Prostate gland (tissue), 2 donors: ENCODE measurements at regions not wholly inside any gene's neighbourhood (a gene's known extent, or its start where the extent isn't known, plus 50 kb on each side); places are given as distances from the start of the nearest gene placed in this dataset.

Experiments
- DNase-seq: peaks from one replicate; pipeline ENCODE4 v3.0.0-alpha.2; 2019; ENCODE audit warnings: low spot score
- H3K27ac ChIP-seq, 2 donors: fragments of 200-600 bp; sonication (generic); 2 replicates each; pipeline ENCODE4 v1.5.1; 2017 to 2019
- H3K27me3 ChIP-seq: fragments of 200-600 bp; sonication (generic); replicated peaks from 2 replicates; pipeline ENCODE4 v1.5.1; 2019; ENCODE audit not compliant: insufficient read depth
- H3K36me3 ChIP-seq, 2 donors: fragments of 200-600 bp; sonication (generic); 1 replicate in 1 of 2; 2 replicates in 1 of 2; pipeline versions ENCODE4 v1.5.1 to v1.8.1; 2017 to 2019
- H3K4me1 ChIP-seq: fragments of 200-600 bp; sonication (generic); replicated peaks from 2 replicates; pipeline ENCODE4 v1.5.1; 2019
- H3K4me3 ChIP-seq, 2 donors: fragments of 200-600 bp; sonication (generic); 2 replicates each; pipeline ENCODE4 v1.5.1; 2017 to 2019
- H3K9me3 ChIP-seq: fragments of 200-600 bp; sonication (generic); 2 replicates; pipeline ENCODE4 v1.5.1; 2017
- POLR2A ChIP-seq: fragments of 450-650 bp; IDR thresholded peaks from one replicate; pipeline ENCODE4 v1.6.1; 2016; ENCODE audit warnings: antibody characterized with exemption, mild to moderate bottlenecking
- POLR2AphosphoS5 ChIP-seq: sonication (generic); formaldehyde crosslinking; IDR thresholded peaks from one replicate; pipeline ENCODE4 v1.6.1; 2017; ENCODE audit warnings: antibody characterized with exemption
- WGBS: methylation state at CpG from one replicate; pipeline ENCODE4 v1.1.5; 2018; 5-methylcytosine and 5-hydroxymethylcytosine counted together
- intact Hi-C: fragments of 100-400 bp; cut with DNase I; formaldehyde crosslinking; loops from one replicate; pipeline ENCODE4 v1.14.2; 2022
- TF ChIP-seq, protein P1 (sequence below), 4 experiments: fragments of 200-600 bp in 2 of 4; fragments of 450-650 bp in 2 of 4; sonication (generic) in 2 of 4; IDR thresholded peaks; 1 replicate in 3 of 4; 2 replicates in 1 of 4; pipeline ENCODE4 v1.5.1; 2016 to 2019; ENCODE audit warnings: antibody characterized with exemption in 4 of 4, mild to moderate bottlenecking in 2 of 4, moderate library complexity in 2 of 4

DNA sequence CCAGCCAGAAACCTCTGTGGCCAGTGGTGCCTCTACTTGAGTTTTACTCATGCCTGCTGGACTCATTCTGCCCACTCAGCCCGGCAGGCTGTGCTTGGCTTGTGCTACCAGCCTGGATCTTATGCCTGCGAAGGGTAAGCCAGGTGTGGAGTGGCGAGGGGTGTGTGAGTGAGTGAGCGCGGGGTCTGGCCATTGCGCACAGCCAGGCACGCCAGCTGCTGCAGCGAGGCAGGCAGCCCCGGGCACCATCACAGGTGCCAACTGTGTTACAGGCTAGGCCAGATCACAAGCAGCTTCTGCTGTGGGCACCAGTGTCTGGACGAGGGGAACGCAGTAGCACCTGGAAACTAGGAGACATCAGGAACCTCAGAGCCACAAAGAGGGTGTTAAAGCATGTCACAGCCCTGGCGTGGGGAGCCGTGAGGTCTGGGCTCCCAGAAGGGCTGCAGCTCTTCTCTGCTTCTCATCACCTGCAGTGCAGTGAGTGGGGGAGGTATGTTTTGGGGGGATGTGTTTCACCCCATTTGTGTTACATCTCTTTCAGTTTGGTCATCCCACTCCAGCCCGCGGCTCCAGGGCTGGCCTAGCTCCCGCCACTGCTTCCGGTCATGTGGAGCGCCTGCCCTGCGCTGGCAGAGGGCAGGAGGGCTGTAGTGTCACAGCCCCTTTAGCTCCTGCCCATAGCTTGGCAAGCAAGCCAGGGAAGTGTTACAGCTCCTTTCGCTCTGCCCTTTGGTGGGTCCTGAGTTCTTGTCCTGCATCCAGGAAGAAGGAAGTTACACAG, 379.7 kb upstream of the IMPG1 start:
- Histone ChIP-seq H3K27me3 (no peaks in the 10 kb centered on the region), H3K36me3 (no peaks in the 10 kb centered on the region), H3K4me1 (no peaks in the 10 kb centered on the region), H3K9me3 (no peaks in the 10 kb centered on the region), H3K27ac (no peak overlapping the region), H3K4me3 (no peak overlapping the region)
- WGBS = 90% methylated on average over 19 of the region's 20 CpGs
- TF ChIP-seq POLR2AphosphoS5 (no peak), POLR2A (no peak)
- TF ChIP-seq, protein P1, sequence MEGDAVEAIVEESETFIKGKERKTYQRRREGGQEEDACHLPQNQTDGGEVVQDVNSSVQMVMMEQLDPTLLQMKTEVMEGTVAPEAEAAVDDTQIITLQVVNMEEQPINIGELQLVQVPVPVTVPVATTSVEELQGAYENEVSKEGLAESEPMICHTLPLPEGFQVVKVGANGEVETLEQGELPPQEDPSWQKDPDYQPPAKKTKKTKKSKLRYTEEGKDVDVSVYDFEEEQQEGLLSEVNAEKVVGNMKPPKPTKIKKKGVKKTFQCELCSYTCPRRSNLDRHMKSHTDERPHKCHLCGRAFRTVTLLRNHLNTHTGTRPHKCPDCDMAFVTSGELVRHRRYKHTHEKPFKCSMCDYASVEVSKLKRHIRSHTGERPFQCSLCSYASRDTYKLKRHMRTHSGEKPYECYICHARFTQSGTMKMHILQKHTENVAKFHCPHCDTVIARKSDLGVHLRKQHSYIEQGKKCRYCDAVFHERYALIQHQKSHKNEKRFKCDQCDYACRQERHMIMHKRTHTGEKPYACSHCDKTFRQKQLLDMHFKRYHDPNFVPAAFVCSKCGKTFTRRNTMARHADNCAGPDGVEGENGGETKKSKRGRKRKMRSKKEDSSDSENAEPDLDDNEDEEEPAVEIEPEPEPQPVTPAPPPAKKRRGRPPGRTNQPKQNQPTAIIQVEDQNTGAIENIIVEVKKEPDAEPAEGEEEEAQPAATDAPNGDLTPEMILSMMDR (IDR thresholded peaks at IDR 0.05) = no peak
- no peak for DNase-seq
- intact Hi-C loops = no loop called here

DNA sequence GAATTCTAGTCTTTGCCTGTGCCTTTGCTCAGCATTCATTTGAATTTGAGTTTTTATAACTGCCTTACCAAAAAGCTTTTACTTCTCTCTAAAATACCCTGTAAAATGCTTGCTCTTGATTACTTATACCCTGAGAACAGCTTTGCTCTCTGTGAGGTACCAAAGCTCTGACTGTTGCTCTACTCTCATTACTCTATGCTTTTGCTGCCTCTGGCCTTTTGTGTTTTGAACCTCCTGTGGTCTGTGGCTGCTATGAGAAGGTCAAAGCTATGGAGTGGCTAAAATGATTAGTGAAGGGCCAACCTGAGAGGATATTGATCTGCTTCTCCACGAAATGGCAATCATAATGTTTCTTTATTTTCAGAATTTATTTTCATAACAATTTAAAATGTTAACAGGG, 375.6 kb upstream of the IMPG1 start:
- H3K4me1 ChIP-seq = no peaks in the 10 kb centered on the region
- no peaks in the 10 kb centered on the region for H3K27me3 ChIP-seq
- no peak for TF ChIP-seq POLR2A
- no peak for TF ChIP-seq POLR2AphosphoS5
- TF ChIP-seq, protein P1 (IDR thresholded peaks at IDR 0.05) = no peak
- intact Hi-C loops = no loop called here
- no peak for DNase-seq
- no peaks in the 10 kb centered on the region for H3K36me3 ChIP-seq
- no peak overlapping the region for H3K4me3 ChIP-seq
- H3K27ac ChIP-seq = no peak overlapping the region
- WGBS = 51% methylated on average over 1 of the region's 1 CpG
- H3K9me3 ChIP-seq = no peaks in the 10 kb centered on the region

DNA sequence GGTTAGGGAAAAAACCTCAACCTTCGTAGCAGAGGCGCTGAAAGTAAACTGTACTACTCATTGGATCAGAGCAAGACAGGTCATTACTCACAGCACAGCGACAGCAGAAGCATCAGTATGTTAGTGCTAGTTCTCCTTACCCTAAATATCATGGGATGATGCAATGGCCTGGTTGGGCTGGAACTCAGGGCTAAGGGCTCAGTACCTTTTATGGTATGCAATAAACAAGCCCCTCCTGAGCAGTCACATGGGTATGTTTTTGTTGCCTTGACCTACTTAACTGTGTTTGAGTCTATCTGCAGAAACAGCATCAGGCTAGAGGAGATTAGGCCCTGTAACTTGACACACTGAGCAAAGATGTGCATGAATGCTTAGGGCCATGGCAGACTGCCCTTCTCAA, 369.4 kb upstream of the IMPG1 start:
- intact Hi-C loops = no loop called here
- H3K4me3 ChIP-seq = no peak overlapping the region
- H3K9me3 ChIP-seq = no peaks in the 10 kb centered on the region
- TF ChIP-seq POLR2A (no peak), POLR2AphosphoS5 (no peak)
- TF ChIP-seq, protein P1 (IDR thresholded peaks at IDR 0.05) = no peak
- H3K27me3 ChIP-seq = no peaks in the 10 kb centered on the region
- DNase-seq = no peak
- no peaks in the 10 kb centered on the region for H3K36me3 ChIP-seq
- 48% methylated on average over 3 of the region's 3 CpGs for WGBS
- no peak overlapping the region for H3K27ac ChIP-seq
- no peaks in the 10 kb centered on the region for H3K4me1 ChIP-seq

DNA sequence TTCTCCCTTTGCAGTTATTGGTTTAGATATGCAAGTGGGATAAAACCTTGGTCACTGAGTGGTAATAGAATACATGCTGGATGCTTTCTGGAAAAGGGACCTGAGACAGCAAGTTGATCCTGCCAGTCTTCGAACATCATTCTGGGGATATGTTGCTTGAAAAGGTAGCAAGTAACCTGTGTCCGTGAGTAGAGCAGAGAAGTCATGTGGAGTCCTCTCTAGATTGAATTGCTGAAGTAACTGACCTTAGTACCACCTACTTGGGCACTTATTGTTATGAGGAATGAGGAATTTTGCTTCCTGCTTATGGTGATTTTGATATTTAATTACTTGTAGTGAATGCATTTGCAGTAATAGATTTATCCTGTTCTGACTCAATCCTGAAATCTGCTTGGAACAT, 367.3 kb upstream of the IMPG1 start:
- WGBS = 86% methylated on average over 2 of the region's 2 CpGs
- no peak for TF ChIP-seq POLR2A
- no peak for TF ChIP-seq POLR2AphosphoS5
- TF ChIP-seq, protein P1 (IDR thresholded peaks at IDR 0.05) = no peak
- intact Hi-C loops = no loop called here

DNA sequence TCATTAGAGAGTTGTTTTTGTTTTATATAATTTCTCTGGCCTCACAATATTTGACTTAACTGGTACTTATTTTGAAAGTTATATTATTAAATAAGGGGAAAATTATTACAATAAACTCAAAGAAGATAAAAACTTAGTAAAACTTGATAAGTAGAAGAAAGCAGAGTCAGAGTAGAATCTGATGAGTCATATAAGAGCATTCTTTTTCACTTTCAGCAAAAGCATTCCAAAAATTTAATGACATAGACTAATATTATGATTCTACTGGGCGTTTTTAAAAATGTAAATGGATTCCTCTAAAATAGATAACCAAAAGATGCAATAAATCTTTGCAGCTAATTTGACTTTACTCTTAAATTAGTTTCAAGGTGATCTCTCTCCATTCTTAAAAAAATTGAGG, 366.3 kb upstream of the IMPG1 start:
- Histone ChIP-seq H3K4me3 (no peak overlapping the region), H3K9me3 (no peaks in the 10 kb centered on the region), H3K4me1 (no peaks in the 10 kb centered on the region), H3K27me3 (no peaks in the 10 kb centered on the region), H3K27ac (no peak overlapping the region), H3K36me3 (no peaks in the 10 kb centered on the region)
- intact Hi-C loops = no loop called here
- no peak for DNase-seq
- TF ChIP-seq POLR2A (no peak), POLR2AphosphoS5 (no peak)
- TF ChIP-seq, protein P1 (IDR thresholded peaks at IDR 0.05) = no peak
- WGBS = 64% methylated on average over 1 of the region's 1 CpG

More for the DNA sequence above, 367.3 kb upstream of the IMPG1 start:
- no peak for DNase-seq
- H3K27ac ChIP-seq = no peak overlapping the region
- H3K4me1 ChIP-seq = no peaks in the 10 kb centered on the region
- no peaks in the 10 kb centered on the region for H3K9me3 ChIP-seq
- no peaks in the 10 kb centered on the region for H3K36me3 ChIP-seq
- H3K4me3 ChIP-seq = no peak overlapping the region
- H3K27me3 ChIP-seq = no peaks in the 10 kb centered on the region
